Erythroblast (primary cell): ENCODE measurements at regions not wholly inside any gene's neighbourhood (a gene's known extent, or its start where the extent isn't known, plus 50 kb on each side); places are given as distances from the start of the nearest gene placed in this dataset.

ENCODE experiments used
- GATA1 ChIP-seq: IDR thresholded peaks from 2 replicates; pipeline ENCODE4 v1.6.1; 2011; ENCODE audit warnings: low read depth, mild to moderate bottlenecking, control low read depth, low read length, moderate library complexity
- POLR2A ChIP-seq: IDR thresholded peaks from 2 replicates; pipeline ENCODE4 v1.6.1; 2011; ENCODE audit warnings: mild to moderate bottlenecking, low read length

DNA sequence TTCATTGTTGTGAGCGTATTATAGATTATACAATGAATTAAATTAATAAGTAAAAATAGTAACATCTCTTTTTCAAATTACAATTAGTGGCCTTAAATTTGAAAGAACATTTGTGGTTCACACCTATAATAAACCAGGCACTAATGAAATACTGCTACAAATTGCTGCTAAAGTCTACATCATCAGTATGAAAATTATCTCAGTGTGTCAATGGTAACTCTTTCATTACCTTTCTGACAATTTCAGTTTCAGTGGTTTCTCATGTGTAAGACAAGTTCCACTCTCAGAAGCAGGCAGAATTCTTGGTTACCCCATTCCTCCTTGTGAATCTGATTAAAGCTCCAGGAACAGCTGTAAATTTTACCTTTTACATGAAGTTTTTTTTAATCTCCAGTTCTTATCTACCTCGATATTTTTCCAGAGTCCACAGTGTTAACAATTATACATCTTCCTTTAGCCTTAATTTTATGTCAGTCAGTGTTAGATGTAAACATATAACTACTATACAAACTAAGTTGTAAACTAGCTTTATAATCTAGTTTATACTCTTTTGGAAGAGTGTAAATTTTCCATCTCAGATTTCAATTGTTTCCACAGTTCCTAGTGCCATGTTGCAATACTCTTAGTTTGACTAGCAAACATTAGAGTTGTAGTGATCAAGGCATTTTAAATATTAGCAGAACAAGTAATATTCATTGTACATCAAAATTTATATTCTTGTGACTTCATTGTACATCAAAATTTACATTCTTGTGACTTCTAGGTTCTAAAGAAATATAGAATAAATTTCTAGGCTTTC, 1038.4 kb downstream of the EPHA7 start:
- no peak for TF ChIP-seq POLR2A
- no peak for TF ChIP-seq GATA1
